ENCODE measurements at regions not wholly inside any gene's neighbourhood (a gene's known extent, or its start where the extent isn't known, plus 50 kb on each side); places are given as distances from the start of the nearest gene placed in this dataset.
"Not testable (repeated sequence)": the region's sequence is repeated elsewhere in the genome, so short reads cannot be mapped to it uniquely, and the experiment has no call there.

DNA sequence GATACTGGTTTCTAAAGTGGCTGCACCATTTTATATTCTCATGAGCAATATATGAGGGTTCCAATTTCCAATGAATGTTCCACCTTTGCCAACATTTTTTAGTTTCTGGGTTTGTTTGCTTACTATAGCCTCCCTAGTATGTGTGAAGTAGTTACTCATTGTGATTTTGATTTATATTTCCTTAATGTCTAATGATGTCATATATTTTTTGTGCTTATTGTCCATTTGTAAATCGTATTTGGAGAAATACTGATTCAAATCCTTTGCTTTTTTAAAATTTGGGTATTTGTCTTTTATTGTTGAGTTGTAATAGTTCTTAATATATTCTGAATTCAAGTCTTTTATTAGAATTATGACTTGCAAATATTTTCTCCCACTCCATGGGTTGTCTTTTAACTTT is 161.0 kb upstream of the C11orf58 start:
- Histone ChIP-seq H3K4me2 (ENCODE audit: unreplicated experiment) (no peak overlapping the region), H3K4me3 (no peak overlapping the region), H3K27me3 (replicated peaks; ENCODE audit: insufficient read depth) (no peaks in the 10 kb centered on the region), H3K9me3 (ENCODE audit: low read depth) (no peaks in the 10 kb centered on the region), H3K27ac (no peak overlapping the region), H4K20me1 (ENCODE audit: insufficient read depth) (no peaks in the 10 kb centered on the region), H3F3A (ENCODE audit: insufficient read depth) (no peaks in the 10 kb centered on the region), H3K9ac (no peak overlapping the region), H3K79me2 (ENCODE audit: insufficient read depth) (no peaks in the 10 kb centered on the region), H3K9me2 (ENCODE audit: insufficient read depth) (no peaks in the 10 kb centered on the region), H2AFZ (no peak overlapping the region), H3K4me1 (ENCODE audit: insufficient read depth) (no peaks in the 10 kb centered on the region), H3K36me3 (ENCODE audit: low read depth) (no peaks in the 10 kb centered on the region)
- no peak for DNase-seq
- in situ Hi-C loops (cut with MboI): no loop called here
- WGBS, 2 experiments (ENCODE audit: low coverage in 1 of 2, low lambda C conversion rate in 2 of 2, missing lambda C conversion rate in 2 of 2): 0 to 2% methylated on average over 1 of the region's 1 CpG
- no peak for TF ChIP-seq EZH2 (IDR thresholded peaks at IDR 0.05; ENCODE audit: insufficient read depth, poor library complexity, severe bottlenecking)
- no peak for TF ChIP-seq EZH2phosphoT487 (IDR thresholded peaks at IDR 0.05; ENCODE audit: insufficient read depth, low read depth)

DNA sequence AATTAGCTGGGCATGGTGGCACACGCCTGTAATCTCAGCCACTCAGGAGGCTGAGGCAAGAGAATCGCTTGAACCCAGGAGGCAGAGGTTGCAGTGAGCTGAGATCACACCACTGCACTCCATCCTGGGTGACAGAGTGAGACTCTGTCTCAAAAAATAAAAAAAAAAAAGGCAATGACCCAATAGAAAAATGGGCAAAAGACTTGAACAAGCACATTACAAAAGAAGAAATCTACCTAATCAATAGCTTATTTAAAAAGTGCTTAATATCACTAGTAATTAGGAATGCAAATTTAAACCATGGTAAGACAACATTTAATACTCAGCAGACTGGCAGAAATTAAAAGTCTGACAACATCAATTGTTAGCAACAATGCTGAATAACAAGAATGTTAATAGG is 163.6 kb upstream of the C11orf58 start:
- H2AFZ ChIP-seq; H3F3A ChIP-seq (ENCODE audit: insufficient read depth); H3K27me3 ChIP-seq (replicated peaks; ENCODE audit: insufficient read depth); H4K20me1 ChIP-seq (ENCODE audit: insufficient read depth); H3K27ac ChIP-seq; H3K36me3 ChIP-seq (ENCODE audit: low read depth); H3K9ac ChIP-seq; H3K4me3 ChIP-seq; in situ Hi-C loops (cut with MboI); DNase-seq; H3K9me3 ChIP-seq (ENCODE audit: low read depth); H3K4me1 ChIP-seq (ENCODE audit: insufficient read depth); H3K4me2 ChIP-seq (ENCODE audit: unreplicated experiment); H3K79me2 ChIP-seq (ENCODE audit: insufficient read depth); H3K9me2 ChIP-seq (ENCODE audit: insufficient read depth): not testable (repeated sequence)
- 8 to 19% methylated on average over 2 of the region's 2 CpGs for WGBS, 2 experiments (ENCODE audit: low coverage in 1 of 2, low lambda C conversion rate in 2 of 2, missing lambda C conversion rate in 2 of 2)

- H4K20me1 ChIP-seq (ENCODE audit: insufficient read depth): no peaks in the 10 kb centered on the region
- in situ Hi-C loops (cut with MboI): no loop called here
- no peaks in the 10 kb centered on the region for H3F3A ChIP-seq (ENCODE audit: insufficient read depth)
- no peaks in the 10 kb centered on the region for H3K9me2 ChIP-seq (ENCODE audit: insufficient read depth)
- no peaks in the 10 kb centered on the region for H3K9me3 ChIP-seq (ENCODE audit: low read depth)
- DNase-seq: no peak
- H3K9ac ChIP-seq: no peak overlapping the region
- TF ChIP-seq EZH2phosphoT487 (IDR thresholded peaks at IDR 0.05; ENCODE audit: insufficient read depth, low read depth) (no peak), EZH2 (IDR thresholded peaks at IDR 0.05; ENCODE audit: insufficient read depth, poor library complexity, severe bottlenecking) (no peak)
- no peak overlapping the region for H3K4me3 ChIP-seq
- H3K4me2 ChIP-seq (ENCODE audit: unreplicated experiment): no peak overlapping the region
- no peaks in the 10 kb centered on the region for H3K27me3 ChIP-seq (replicated peaks; ENCODE audit: insufficient read depth)
- H2AFZ ChIP-seq: no peak overlapping the region
- H3K27ac ChIP-seq: no peak overlapping the region
- H3K79me2 ChIP-seq (ENCODE audit: insufficient read depth): no peaks in the 10 kb centered on the region
- H3K36me3 ChIP-seq (ENCODE audit: low read depth): no peaks in the 10 kb centered on the region
- H3K4me1 ChIP-seq (ENCODE audit: insufficient read depth): no peaks in the 10 kb centered on the region
These were observed 165.5 kb upstream of the C11orf58 start for GRCh38 chr11:16572945-16573344.

GRCh38 chr11:16561150-16561549 is 177.3 kb upstream of the C11orf58 start:
- in situ Hi-C loops (cut with MboI): no loop called here
- Histone ChIP-seq H3K9me2 (ENCODE audit: insufficient read depth) (no peaks in the 10 kb centered on the region), H3F3A (ENCODE audit: insufficient read depth) (no peaks in the 10 kb centered on the region), H3K36me3 (ENCODE audit: low read depth) (no peaks in the 10 kb centered on the region), H3K9me3 (ENCODE audit: low read depth) (no peaks in the 10 kb centered on the region), H3K27me3 (replicated peaks; ENCODE audit: insufficient read depth) (no peaks in the 10 kb centered on the region), H3K79me2 (ENCODE audit: insufficient read depth) (no peaks in the 10 kb centered on the region), H3K4me2 (ENCODE audit: unreplicated experiment) (no peak overlapping the region), H3K27ac (no peak overlapping the region), H3K9ac (no peak overlapping the region), H3K4me1 (ENCODE audit: insufficient read depth) (no peaks in the 10 kb centered on the region), H3K4me3 (no peak overlapping the region), H4K20me1 (ENCODE audit: insufficient read depth) (no peaks in the 10 kb centered on the region), H2AFZ (no peak overlapping the region)
- no peak for TF ChIP-seq EZH2 (IDR thresholded peaks at IDR 0.05; ENCODE audit: insufficient read depth, poor library complexity, severe bottlenecking)
- DNase-seq: no peak

- no peak for DNase-seq
- TF ChIP-seq EZH2 (IDR thresholded peaks at IDR 0.05; ENCODE audit: insufficient read depth, poor library complexity, severe bottlenecking) (no peak), EZH2phosphoT487 (IDR thresholded peaks at IDR 0.05; ENCODE audit: insufficient read depth, low read depth) (no peak)
- Histone ChIP-seq H3K9me2 (ENCODE audit: insufficient read depth) (no peaks in the 10 kb centered on the region), H3K4me1 (ENCODE audit: insufficient read depth) (no peaks in the 10 kb centered on the region), H3K27ac (no peak overlapping the region), H2AFZ (no peak overlapping the region), H3K4me3 (no peak overlapping the region), H3K9ac (no peak overlapping the region), H3K79me2 (ENCODE audit: insufficient read depth) (no peaks in the 10 kb centered on the region), H4K20me1 (ENCODE audit: insufficient read depth) (no peaks in the 10 kb centered on the region), H3K27me3 (replicated peaks; ENCODE audit: insufficient read depth) (no peaks in the 10 kb centered on the region), H3K9me3 (ENCODE audit: low read depth) (no peaks in the 10 kb centered on the region), H3K36me3 (ENCODE audit: low read depth) (no peaks in the 10 kb centered on the region), H3K4me2 (ENCODE audit: unreplicated experiment) (no peak overlapping the region), H3F3A (ENCODE audit: insufficient read depth) (no peaks in the 10 kb centered on the region)
- 5 to 10% methylated on average over 1 of the region's 1 CpG for WGBS, 2 experiments (ENCODE audit: low coverage in 1 of 2, low lambda C conversion rate in 2 of 2, missing lambda C conversion rate in 2 of 2)
- in situ Hi-C loops (cut with MboI): no loop called here
These were observed 180.0 kb upstream of the C11orf58 start for GRCh38 chr11:16558494-16558893.
